Heart left ventricle (tissue), 16 donors: ENCODE measurements at regions not wholly inside any gene's neighbourhood (a gene's known extent, or its start where the extent isn't known, plus 50 kb on each side); places are given as distances from the start of the nearest gene placed in this dataset.

Experiments
- ATAC-seq, 4 donors: fragments of 200-7000 bp; cut with Tn5 transposase; one replicate each; pipeline ENCODE4 v1.9.1; 2020 to 2022; ENCODE audit warnings: moderate library complexity in 4 of 4, mild to moderate bottlenecking in 3 of 4, moderate number of reproducible peaks in 1 of 4
- DNase-seq, 5 donors: peaks; one replicate each; pipeline ENCODE4 v3.0.0-alpha.2; 2020
- H3K27ac ChIP-seq, 12 donors: fragments of 200-600 bp; sonication (generic) in 4 of 12; one replicate each; pipeline versions ENCODE4 v1.5.0 to v1.8.0; 2016 to 2022; ENCODE audit warnings: mild to moderate bottlenecking in 2 of 12
- H3K27me3 ChIP-seq, 9 donors: fragments of 200-600 bp; sonication (generic) in 2 of 9; one replicate each; pipeline versions ENCODE4 v1.5.1 to v1.8.0; 2016 to 2022; ENCODE audit warnings: mild to moderate bottlenecking in 3 of 9
- H3K36me3 ChIP-seq, 9 donors: fragments of 200-600 bp; sonication (generic) in 2 of 9; one replicate each; pipeline versions ENCODE4 v1.5.0 to v1.8.0; 2018 to 2022; ENCODE audit warnings: mild to moderate bottlenecking in 2 of 9
- H3K4me1 ChIP-seq, 12 donors: fragments of 200-600 bp; sonication (generic) in 4 of 12; one replicate each; pipeline versions ENCODE4 v1.5.0 to v1.8.0; 2016 to 2022; ENCODE audit warnings: mild to moderate bottlenecking in 3 of 12
- H3K4me3 ChIP-seq, 12 donors: fragments of 200-600 bp; sonication (generic) in 4 of 12; one replicate each; pipeline versions ENCODE4 v1.5.0 to v1.8.0; 2017 to 2022; ENCODE audit warnings: mild to moderate bottlenecking in 9 of 12, moderate library complexity in 4 of 12
- H3K9me3 ChIP-seq, 12 donors: fragments of 200-600 bp; sonication (generic) in 4 of 12; one replicate each; pipeline versions ENCODE4 v1.5.0 to v1.8.0; 2016 to 2022; ENCODE audit warnings: mild to moderate bottlenecking in 1 of 12
- CTCF ChIP-seq, 12 donors: fragments of 200-600 bp; sonication (generic) in 4 of 12; IDR thresholded peaks; one replicate each; pipeline versions ENCODE4 v1.5.0 to v1.8.0; 2018 to 2022; ENCODE audit warnings: antibody characterized with exemption in 12 of 12, mild to moderate bottlenecking in 5 of 12
- POLR2A ChIP-seq, 2 donors: fragments of 450-650 bp; IDR thresholded peaks; one replicate each; pipeline ENCODE4 v1.6.1; 2017; ENCODE audit warnings: antibody characterized with exemption in 2 of 2, mild to moderate bottlenecking in 2 of 2, moderate library complexity in 2 of 2
- WGBS, 4 donors: extraction: QIAGEN DNeasy Blood & Tissue Kit in 2 of 4; methylation state at CpG; one replicate each; pipeline versions ENCODE4 v1.1.5 to v1.1.7; 2013 to 2018; 5-methylcytosine and 5-hydroxymethylcytosine counted together
- intact Hi-C, 10 donors: fragments of 100-400 bp; cut with DNase I; formaldehyde crosslinking; loops; one replicate each; pipeline versions ENCODE4 v1.11.1 to v1.14.2; 2022
- donor health status: ischemic (EF 13 %, LVEDD 7.1; RV severe dilation, severe dysfunction).
- donor health status: healthy with polysubstance abuse.
- donor health status: DM: no; HTN: yes; CAD: no.
- donor health status: DM: no; HTN: no; CAD: no.
- donor health status: ischemic (EF 25% LVEDD 6.9; RV normal size, moderate dysfunction).
- donor health status: ischemic (EF 25% LVEDD 5.7; RV mildly dilated, moderate dysfunction).
- donor health status: healthy.
- donor health status: DM: yes; HTN: yes; CAD: no.
- donor health status: ischemic (EF 35%, LVEDD 5.7; RV mildly dilated, moderate dysfunction).
- donor health status: nonischemic (EF 11% LVEDD 7.7; RV severe dilation, severe dysfunction).
- donor health status: DM: yes; HTN: yes; CAD: no.
- donor health status: PGD.
- donor health status: ischemic (EF 29% LVEDD 5.4; RV normal size, mild dysfunction).
- donor health status: nonischemic (EF 23%, LVEDD 6.1; RV moderate dilation, normal function).

- intact Hi-C loops, result no loop called here
- H3K27me3 ChIP-seq, result peaks cover 0 to 27% (median 0%) of the 10 kb centered on the region in 9 donors
- H3K4me1 ChIP-seq, result peaks cover 0 to 21% (median 0%) of the 10 kb centered on the region in 12 donors
- no peaks in the 10 kb centered on the region for H3K36me3 ChIP-seq
- DNase-seq (no peak), ATAC-seq (no peak)
- H3K4me3 ChIP-seq, result no peak overlapping the region
- peaks cover 0 to 4% (median 0%) of the 10 kb centered on the region in 12 donors for H3K9me3 ChIP-seq
- WGBS, 4 donors, result 18 to 86% (median 77%) methylated on average over 1 of the region's 1 CpG
- H3K27ac ChIP-seq, result no peak overlapping the region
- no peak for TF ChIP-seq POLR2A (IDR thresholded peaks at IDR 0.05)
- TF ChIP-seq CTCF (IDR thresholded peaks at IDR 0.05), result no peak
Measured at GRCh38 chr20:57968120-57968519, 258.3 kb upstream of the PMEPA1 start.

- Histone ChIP-seq H3K4me1 (peaks cover 0 to 24% (median 0%) of the 10 kb centered on the region in 12 donors), H3K27ac (no peak overlapping the region), H3K9me3 (peaks cover 0 to 4% (median 0%) of the 10 kb centered on the region in 12 donors), H3K4me3 (no peak overlapping the region), H3K36me3 (no peaks in the 10 kb centered on the region), H3K27me3 (peaks cover 0 to 27% (median 0%) of the 10 kb centered on the region in 9 donors)
- 48 to 64% (median 61%) methylated on average over 10 of the region's 10 CpGs for WGBS, 4 donors
- no peak for DNase-seq
- no peak for ATAC-seq
- TF ChIP-seq CTCF (IDR thresholded peaks at IDR 0.05) (no peak), POLR2A (IDR thresholded peaks at IDR 0.05) (no peak)
- intact Hi-C loops, result no loop called here
Measured at GRCh38 chr20:57967364-57967763, 257.5 kb upstream of the PMEPA1 start.

GRCh38 chr20:57966620-57967019, 256.8 kb upstream of the PMEPA1 start:
- ATAC-seq (no peak), DNase-seq (no peak)
- intact Hi-C loops, result no loop called here
- Histone ChIP-seq H3K9me3 (no peaks in the 10 kb centered on the region), H3K4me1 (peaks cover 0 to 24% (median 0%) of the 10 kb centered on the region in 12 donors), H3K27ac (no peak overlapping the region), H3K4me3 (no peak overlapping the region), H3K36me3 (no peaks in the 10 kb centered on the region), H3K27me3 (peaks cover 0 to 27% (median 0%) of the 10 kb centered on the region in 9 donors)
- TF ChIP-seq POLR2A (IDR thresholded peaks at IDR 0.05) (no peak), CTCF (IDR thresholded peaks at IDR 0.05) (no peak)
- whole genome bisulfite sequencing, 4 donors, result 59 to 65% (median 63%) methylated on average over 5 of the region's 5 CpGs

GRCh38 chr20:57965441-57965840, 255.6 kb upstream of the PMEPA1 start:
- no peak for DNase-seq

More at GRCh38 chr20:57965441-57965840, 255.6 kb upstream of the PMEPA1 start:
- Histone ChIP-seq H3K9me3 (no peaks in the 10 kb centered on the region), H3K4me1 (peaks cover 0 to 32% (median 2%) of the 10 kb centered on the region in 12 donors), H3K27me3 (peaks cover 0 to 24% (median 0%) of the 10 kb centered on the region in 9 donors), H3K36me3 (no peaks in the 10 kb centered on the region), H3K4me3 (no peak overlapping the region), H3K27ac (peak overlapping the region in 1 of 12 donors; percentile 68)
- WGBS, 4 donors, result 79 to 88% (median 86%) methylated on average over 11 of the region's 11 CpGs
- intact Hi-C loops, result no loop called here
- no peak for ATAC-seq
- TF ChIP-seq CTCF (IDR thresholded peaks at IDR 0.05), result no peak
- no peak for TF ChIP-seq POLR2A (IDR thresholded peaks at IDR 0.05)
